GM21360 (cell line): ENCODE measurements at regions not wholly inside any gene's neighbourhood (a gene's known extent, or its start where the extent isn't known, plus 50 kb on each side); places are given as distances from the start of the nearest gene placed in this dataset.

ENCODE experiments used
- ATAC-seq: cut with Tn5 transposase; IDR thresholded peaks from one replicate; pipeline ENCODE4 v1.9.1; 2021; ENCODE audit warnings: mild to moderate bottlenecking, moderate library complexity; ENCODE audit not compliant: unreplicated experiment

GRCh38 chr2:176536439-176537133 lies 267.3 kb downstream of the MTX2 start:
- no peak for ATAC-seq

- ATAC-seq = no peak
These were observed 268.7 kb downstream of the MTX2 start for GRCh38 chr2:176537932-176538331.

- ATAC-seq = no peak
These were observed 271.8 kb downstream of the MTX2 start for GRCh38 chr2:176540995-176541394.

GRCh38 chr2:176542476-176542875 lies 273.2 kb downstream of the MTX2 start:
- no peak for ATAC-seq

- ATAC-seq = no peak
These were observed 275.3 kb downstream of the MTX2 start for GRCh38 chr2:176544557-176544956.

- no peak for ATAC-seq
These were observed 276.0 kb downstream of the MTX2 start for GRCh38 chr2:176544991-176545956.

GRCh38 chr2:176546550-176546949 lies 277.3 kb downstream of the MTX2 start:
- no peak for ATAC-seq

GRCh38 chr2:176552501-176553135 lies 283.4 kb downstream of the MTX2 start:
- ATAC-seq = no peak

- ATAC-seq = no peak
These were observed 284.5 kb downstream of the MTX2 start for GRCh38 chr2:176553685-176554100.

- no peak for ATAC-seq
These were observed 285.1 kb downstream of the MTX2 start for GRCh38 chr2:176554101-176555048.

- ATAC-seq = no peak
These were observed 285.9 kb downstream of the MTX2 start for GRCh38 chr2:176555112-176555511.

- ATAC-seq = no peak
These were observed 286.5 kb downstream of the MTX2 start for GRCh38 chr2:176555781-176556180.

GRCh38 chr2:176556373-176556772 lies 287.1 kb downstream of the MTX2 start:
- ATAC-seq = no peak

GRCh38 chr2:176557821-176558220 lies 288.6 kb downstream of the MTX2 start:
- ATAC-seq = no peak

- no peak for ATAC-seq
These were observed 289.4 kb downstream of the MTX2 start for GRCh38 chr2:176558574-176559140.

- no peak for ATAC-seq
These were observed 291.1 kb downstream of the MTX2 start for GRCh38 chr2:176560296-176560695.

- ATAC-seq = no peak
These were observed 292.5 kb downstream of the MTX2 start for GRCh38 chr2:176561706-176562105.

- ATAC-seq = no peak
These were observed 293.3 kb downstream of the MTX2 start for GRCh38 chr2:176562359-176563078.

- no peak for ATAC-seq
These were observed 296.5 kb downstream of the MTX2 start for GRCh38 chr2:176565641-176566323.
